GM23338 (cell line): ENCODE measurements at regions not wholly inside any gene's neighbourhood (a gene's known extent, or its start where the extent isn't known, plus 50 kb on each side); places are given as distances from the start of the nearest gene placed in this dataset.

Source experiments
- ATAC-seq: fragments of 200-7000 bp; cut with Tn5 transposase; 3 replicates; pipeline ENCODE4 v1.9.1; 2020
- DNase-seq: peaks from one replicate; pipeline ENCODE4 v3.0.0-alpha.2; 2015; ENCODE audit warnings: low spot score
- H2AFZ ChIP-seq: fragments of 200-600 bp; sonication (generic); 2 replicates; pipeline ENCODE4 v1.8.0; 2016; ENCODE audit warnings: antibody characterized with exemption, mild to moderate bottlenecking, moderate library complexity
- H3F3A ChIP-seq: fragments of 200-600 bp; sonication (generic); replicated peaks from 2 replicates; pipeline ENCODE4 v1.8.0; 2017; ENCODE audit warnings: antibody characterized with exemption, mixed run types, low read depth
- H3K27ac ChIP-seq: fragments of 200-600 bp; sonication (generic); 2 replicates; pipeline ENCODE4 v1.6.1; 2016; ENCODE audit warnings: low read depth
- H3K27me3 ChIP-seq: fragments of 200-600 bp; sonication (generic); 2 replicates; pipeline ENCODE4 v1.8.0; 2016; ENCODE audit warnings: mild to moderate bottlenecking, mixed run types, moderate library complexity; ENCODE audit not compliant: insufficient read depth
- H3K36me3 ChIP-seq: fragments of 200-600 bp; sonication (generic); 2 replicates; pipeline ENCODE4 v1.8.0; 2016; ENCODE audit warnings: mild to moderate bottlenecking; ENCODE audit not compliant: insufficient read depth
- H3K4me1 ChIP-seq: fragments of 200-600 bp; sonication (generic); 2 replicates; pipeline ENCODE4 v1.8.0; 2016; ENCODE audit warnings: mild to moderate bottlenecking, moderate library complexity; ENCODE audit not compliant: insufficient read depth
- H3K4me2 ChIP-seq: fragments of 200-600 bp; sonication (generic); 2 replicates; pipeline ENCODE4 v1.7.1; 2017; ENCODE audit warnings: mixed run types
- H3K4me3 ChIP-seq: fragments of 200-600 bp; sonication (generic); 2 replicates; pipeline ENCODE4 v1.6.1; 2016; ENCODE audit warnings: mixed run types
- H3K79me2 ChIP-seq: fragments of 200-600 bp; sonication (generic); replicated peaks from 2 replicates; pipeline ENCODE4 v1.8.0; 2017; ENCODE audit warnings: mild to moderate bottlenecking; ENCODE audit not compliant: insufficient read depth
- H3K9me2 ChIP-seq: fragments of 200-600 bp; sonication (generic); 2 replicates; pipeline ENCODE4 v1.8.0; 2017; ENCODE audit not compliant: insufficient read depth
- H4K20me1 ChIP-seq: fragments of 200-600 bp; sonication (generic); replicated peaks from 2 replicates; pipeline ENCODE4 v1.8.0; 2017; ENCODE audit warnings: mild to moderate bottlenecking; ENCODE audit not compliant: insufficient read depth
- H3K27ac Mint-ChIP-seq: 2 replicates; pipeline ENCODE4 v1.8.0; 2020; ENCODE audit warnings: inconsistent platforms, mild to moderate bottlenecking, moderate library complexity, mixed read lengths
- H3K27me3 Mint-ChIP-seq: 3 replicates; pipeline ENCODE4 v1.8.0; 2022; ENCODE audit warnings: low read depth, mild to moderate bottlenecking, moderate library complexity, mixed read lengths, inconsistent platforms; ENCODE audit not compliant: insufficient read depth, poor library complexity
- H3K36me3 Mint-ChIP-seq: 3 replicates; pipeline ENCODE4 v1.8.0; 2021; ENCODE audit warnings: low read depth, mild to moderate bottlenecking, inconsistent platforms, moderate library complexity, mixed read lengths
- H3K4me1 Mint-ChIP-seq: 3 replicates; pipeline ENCODE4 v1.8.0; 2020; ENCODE audit warnings: mild to moderate bottlenecking, inconsistent platforms, mixed read lengths
- H3K4me3 Mint-ChIP-seq: 3 replicates; pipeline ENCODE4 v1.8.0; 2021; ENCODE audit warnings: moderate library complexity, mild to moderate bottlenecking, inconsistent platforms, mixed read lengths
- H3K9me3 Mint-ChIP-seq: 3 replicates; pipeline ENCODE4 v1.8.0; 2020; ENCODE audit warnings: moderate library complexity, mild to moderate bottlenecking, inconsistent platforms, mixed read lengths
- ETS1 ChIP-seq: IDR thresholded peaks from 2 replicates; pipeline ENCODE4 v1.6.1; 2016; ENCODE audit warnings: antibody characterized with exemption
- EZH2 ChIP-seq: fragments of 200-600 bp; sonication (generic); IDR thresholded peaks from one replicate; pipeline ENCODE4 v1.8.0; 2017; ENCODE audit warnings: antibody characterized with exemption, mild to moderate bottlenecking, low read depth; ENCODE audit not compliant: unreplicated experiment
- NANOG ChIP-seq: IDR thresholded peaks from 2 replicates; pipeline ENCODE4 v1.6.1; 2016; ENCODE audit warnings: antibody characterized with exemption, borderline replicate concordance
- POLR2AphosphoS5 ChIP-seq: IDR thresholded peaks from 2 replicates; pipeline ENCODE4 v1.6.1; 2016; ENCODE audit warnings: antibody characterized with exemption, low read depth
- ZNF331 ChIP-seq: fragments of 250-450 bp; sonication (Bioruptor Pico); IDR thresholded peaks from 2 replicates; pipeline ENCODE4 v1.5.0; 2020; ENCODE audit warnings: low read depth, mild to moderate bottlenecking, moderate library complexity
- ZNF462 ChIP-seq: fragments of 250-450 bp; sonication (Bioruptor Pico); IDR thresholded peaks from 2 replicates; pipeline ENCODE4 v1.5.0; 2020; ENCODE audit warnings: mild to moderate bottlenecking, moderate library complexity

- no peak for TF ChIP-seq POLR2AphosphoS5
- TF ChIP-seq EZH2 = no peak
Observed at GRCh38 chr10:128280271-128280670, 154.0 kb upstream of the MKI67 start (continued).

GRCh38 chr10:128281343-128281742 lies 155.1 kb upstream of the MKI67 start:
- no peaks in the 10 kb centered on the region for H3K36me3 Mint-ChIP-seq
- no peak for TF ChIP-seq EZH2
- TF ChIP-seq ETS1 = no peak
- no peak for TF ChIP-seq NANOG
- no peak for TF ChIP-seq ZNF331 (CRISPR knock-in tag)
- TF ChIP-seq ZNF462 (CRISPR knock-in tag) = no peak
- H3K4me1 Mint-ChIP-seq = peaks cover 7% of the 10 kb centered on the region; the same call in 2 of the 3 replicates
- H3K4me3 ChIP-seq = no peak overlapping the region
- no peak overlapping the region for H3K27ac Mint-ChIP-seq
- H3K27me3 Mint-ChIP-seq = peaks cover 18% of the 10 kb centered on the region
- no peaks in the 10 kb centered on the region for H3K9me3 Mint-ChIP-seq
- no peak overlapping the region for H3K4me2 ChIP-seq
- no peak overlapping the region for H2AFZ ChIP-seq
- H3K4me1 ChIP-seq = no peaks in the 10 kb centered on the region; the same call in 1 of the 2 replicates
- peaks cover 15% of the 10 kb centered on the region for H3K27me3 ChIP-seq
- no peak overlapping the region for H3K4me3 Mint-ChIP-seq
- H3K9me2 ChIP-seq = no peaks in the 10 kb centered on the region
- H3K79me2 ChIP-seq = no peaks in the 10 kb centered on the region
- ATAC-seq = no peak
- no peak overlapping the region for H3K27ac ChIP-seq
- H3K36me3 ChIP-seq = no peaks in the 10 kb centered on the region
- no peaks in the 10 kb centered on the region for H3F3A ChIP-seq
- no peaks in the 10 kb centered on the region for H4K20me1 ChIP-seq
- DNase-seq = no peak
